Activated CD8-positive, alpha-beta memory T cell treated with anti-CD3 and anti-CD28 coated beads, Interleukin-2, amount 50 U/mL, for 1 hour (primary cell): ENCODE measurements at regions not wholly inside any gene's neighbourhood (a gene's known extent, or its start where the extent isn't known, plus 50 kb on each side); places are given as distances from the start of the nearest gene placed in this dataset.

Experiments
- DNase-seq: peaks from one replicate; pipeline ENCODE4 v3.0.0-alpha.2; 2020; ENCODE audit errors: extremely low read depth

GRCh38 chr2:153196378-153197058, 282.0 kb downstream of the RPRM start:
- DNase-seq = no peak

DNA sequence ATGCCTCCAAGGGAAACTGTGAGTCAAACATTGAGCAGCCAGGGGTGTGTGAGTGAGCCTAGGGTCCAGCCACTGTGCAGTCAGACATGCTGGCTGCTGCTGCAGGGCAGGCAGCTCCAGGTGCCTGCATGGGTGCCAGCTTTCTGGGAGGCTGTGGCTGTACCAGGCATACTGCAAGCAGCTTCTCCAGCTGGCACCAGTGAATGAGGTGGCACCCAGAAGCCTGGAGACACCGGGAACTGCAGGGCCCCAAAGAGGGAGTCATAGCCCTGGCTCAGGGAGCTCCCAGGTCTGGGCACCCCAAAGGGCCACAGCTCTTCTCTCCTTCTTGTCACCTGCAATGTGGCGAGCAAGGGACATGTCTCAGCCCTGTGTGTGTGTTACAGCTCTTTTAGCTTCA, 283.2 kb downstream of the RPRM start:
- DNase-seq = no peak

- no peak for DNase-seq
Observed at GRCh38 chr2:153189091-153189888, 289.3 kb downstream of the RPRM start.

DNA sequence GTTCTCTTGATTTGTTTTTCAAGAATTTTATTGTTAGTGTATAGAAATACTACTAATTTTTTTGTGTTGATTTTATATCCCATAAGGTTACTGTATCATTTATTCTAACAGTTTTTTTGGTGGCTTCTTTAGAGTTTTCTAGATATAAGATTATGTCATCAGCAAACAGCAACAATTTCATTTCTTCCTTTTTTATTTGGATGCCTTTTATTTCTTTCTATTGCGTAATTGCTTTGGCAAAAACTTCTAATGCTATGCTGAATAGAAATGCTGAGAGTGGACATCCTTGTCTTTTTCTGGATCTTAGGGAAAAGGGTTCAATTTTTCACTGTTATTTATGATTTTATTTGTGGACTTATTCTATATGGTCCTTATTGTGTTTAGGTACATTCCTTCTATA, 298.8 kb downstream of the RPRM start:
- no peak for DNase-seq

DNA sequence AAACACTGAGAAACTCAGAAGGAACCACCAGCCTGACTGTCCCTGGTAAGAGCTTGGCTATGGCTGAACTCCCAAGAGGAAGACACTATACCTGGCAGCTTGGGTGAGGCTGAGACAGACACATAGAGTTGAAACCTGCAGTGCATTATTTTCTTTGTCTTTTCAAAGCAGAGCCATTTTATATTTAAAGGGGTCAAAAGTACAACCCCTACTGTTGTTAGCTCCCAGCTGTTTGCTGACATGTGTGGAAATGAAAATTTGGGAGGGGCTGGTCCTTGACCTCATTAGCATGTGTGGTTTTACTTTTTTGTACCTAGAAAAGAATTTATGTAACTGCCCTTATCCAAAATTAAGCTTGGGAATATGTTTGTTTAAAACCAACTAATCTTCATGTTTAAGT, 309.0 kb downstream of the RPRM start:
- no peak for DNase-seq

GRCh38 chr2:153165021-153165420, 313.5 kb downstream of the RPRM start:
- no peak for DNase-seq

GRCh38 chr2:153163055-153163454, 315.5 kb downstream of the RPRM start:
- no peak for DNase-seq

GRCh38 chr2:153156743-153157142, 321.8 kb downstream of the RPRM start:
- DNase-seq = no peak

DNA sequence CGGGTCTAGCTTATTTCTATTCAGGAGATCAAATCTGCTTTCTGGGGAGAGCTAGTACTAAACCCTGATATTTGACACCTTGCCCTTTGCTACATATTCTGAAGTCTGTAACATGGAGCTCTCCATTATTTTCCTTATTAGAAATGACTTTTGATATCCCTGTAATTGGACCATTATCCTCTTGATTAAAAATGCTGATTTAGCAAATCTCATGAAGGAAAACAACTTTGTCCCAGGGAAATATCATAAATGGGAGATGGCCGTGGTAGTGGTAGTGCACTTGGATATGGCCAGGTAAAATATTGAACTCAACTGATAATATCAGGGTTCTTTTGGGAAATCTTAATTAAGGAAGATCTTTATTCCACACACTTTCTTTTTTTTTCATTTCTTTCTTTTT, 326.5 kb downstream of the RPRM start:
- no peak for DNase-seq

DNA sequence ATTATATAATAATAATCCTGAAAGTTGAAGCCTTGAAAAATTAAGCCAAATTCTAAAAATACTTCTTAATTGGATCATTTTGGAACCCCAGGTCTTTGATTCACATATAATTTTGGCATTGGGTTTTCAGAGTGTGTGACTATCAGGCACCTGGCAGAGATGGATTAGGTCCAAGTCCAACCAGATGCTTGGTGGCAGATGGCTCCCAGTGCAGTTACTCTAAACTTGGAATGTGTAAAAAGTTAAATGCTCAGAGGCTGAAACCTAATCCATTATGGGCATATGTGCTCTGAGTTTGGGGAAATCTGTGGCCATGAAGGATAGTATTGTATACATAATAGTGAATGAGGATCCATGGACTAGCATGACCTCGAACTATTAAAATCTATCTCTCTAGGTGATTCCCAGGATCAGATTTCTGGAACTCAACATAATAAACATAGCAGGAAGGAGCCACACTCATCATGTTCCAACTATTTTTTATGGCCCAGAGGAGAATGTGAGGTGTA, 333.0 kb downstream of the RPRM start:
- no peak for DNase-seq

- DNase-seq = no peak
Observed at GRCh38 chr2:153143540-153143939, 335.0 kb downstream of the RPRM start.

DNA sequence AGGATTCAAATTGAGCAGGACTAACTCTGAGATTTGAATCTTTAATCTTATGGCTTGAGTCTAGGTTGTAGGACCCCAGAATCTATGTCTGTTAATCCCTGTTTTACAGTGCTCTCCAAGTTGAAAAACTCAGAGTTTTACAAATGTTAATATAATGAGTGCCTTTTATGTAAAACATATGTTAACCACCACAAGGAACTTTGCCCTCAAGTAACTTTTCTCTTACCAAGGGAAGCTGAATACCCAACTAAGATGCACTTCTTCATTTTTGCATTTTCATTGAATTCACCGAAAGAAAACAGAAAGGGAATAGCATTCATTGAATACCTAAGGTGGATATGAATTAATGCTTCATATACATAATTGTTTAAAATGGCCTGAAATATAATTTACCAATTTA, 338.1 kb downstream of the RPRM start:
- no peak for DNase-seq

- no peak for DNase-seq
Observed at GRCh38 chr2:153138651-153139375, 339.7 kb downstream of the RPRM start.

GRCh38 chr2:153136216-153136615, 342.3 kb downstream of the RPRM start:
- no peak for DNase-seq

- DNase-seq = no peak
Observed at GRCh38 chr2:153134725-153135124, 343.8 kb downstream of the RPRM start.

GRCh38 chr2:153133716-153134115, 344.8 kb downstream of the RPRM start:
- DNase-seq = no peak

DNA sequence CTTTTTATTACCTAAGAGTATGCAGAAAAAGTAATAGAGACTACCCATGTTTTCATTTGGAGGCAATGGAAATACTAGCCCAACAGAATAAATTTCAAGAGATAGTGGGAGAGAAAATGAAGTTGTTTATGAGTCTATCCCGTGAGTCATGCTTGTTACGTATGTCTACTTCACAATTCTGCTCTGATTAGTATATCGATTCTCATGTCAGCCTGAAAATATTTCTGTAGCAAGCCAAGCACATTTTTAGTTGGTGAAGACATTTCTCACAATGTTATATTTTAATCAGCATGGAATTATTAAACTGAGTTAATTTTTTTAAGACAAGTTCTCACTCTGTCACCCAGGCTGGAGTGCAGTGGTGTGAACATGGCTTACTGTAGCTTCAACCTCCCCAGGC, 346.1 kb downstream of the RPRM start:
- no peak for DNase-seq

GRCh38 chr2:153115141-153115540, 363.4 kb downstream of the RPRM start:
- no peak for DNase-seq

DNA sequence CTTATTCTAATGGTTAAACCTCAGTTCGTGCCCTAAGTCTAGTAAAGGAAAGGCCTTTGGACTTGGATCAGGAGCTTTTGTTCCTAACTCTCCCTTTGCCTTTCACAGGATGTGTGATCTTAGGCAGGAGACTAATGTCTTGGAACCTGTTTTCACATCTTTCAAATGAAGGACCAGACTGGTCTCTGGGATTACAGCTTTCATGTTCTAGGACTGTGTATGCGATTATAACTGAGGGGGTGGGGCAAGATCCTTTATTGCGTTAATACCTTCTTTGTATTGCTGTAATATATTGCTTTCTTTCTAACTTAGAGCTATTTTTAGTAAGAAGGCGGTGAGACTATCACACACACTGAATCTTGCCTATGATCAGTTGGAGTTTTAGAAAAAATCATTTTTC, 368.1 kb downstream of the RPRM start:
- no peak for DNase-seq

- no peak for DNase-seq
Observed at GRCh38 chr2:153109793-153110192, 368.8 kb downstream of the RPRM start.

DNA sequence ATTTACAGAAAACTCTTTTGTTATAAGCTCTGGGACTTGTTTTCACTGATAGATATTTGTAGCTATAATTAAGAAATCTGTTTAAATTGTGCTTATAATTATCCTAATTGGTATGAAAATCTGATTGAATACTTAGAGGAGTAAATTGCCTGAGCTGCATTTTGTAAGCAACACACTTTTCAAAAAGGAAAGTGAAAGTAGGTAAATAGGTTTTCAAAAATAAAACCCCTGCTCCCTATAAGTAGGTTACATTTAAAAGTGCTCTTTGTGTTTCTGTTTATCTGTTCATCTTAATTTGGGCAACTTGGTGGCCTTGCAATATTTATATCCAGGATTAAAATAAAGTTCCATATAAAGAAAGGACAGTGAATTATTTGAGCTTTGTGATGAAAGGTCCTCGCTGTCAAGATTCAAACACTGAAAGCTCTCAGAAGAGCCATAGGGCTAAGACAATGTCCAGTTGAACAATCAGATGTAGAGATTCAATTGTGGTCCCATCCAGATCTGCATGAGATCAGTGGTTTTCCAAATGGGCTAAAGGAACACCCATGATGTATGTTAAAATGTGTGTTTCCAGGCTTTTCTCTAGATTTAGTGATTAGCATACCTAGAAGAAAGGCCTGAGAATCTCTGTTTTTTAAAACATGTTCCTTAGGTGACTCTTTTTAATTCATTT, 371.6 kb downstream of the RPRM start:
- DNase-seq = no peak
